GM12878 (cell line): ENCODE measurements at regions not wholly inside any gene's neighbourhood (a gene's known extent, or its start where the extent isn't known, plus 50 kb on each side); places are given as distances from the start of the nearest gene placed in this dataset.

Experiments
- BMI1 ChIP-seq: fragments of 450-650 bp; IDR thresholded peaks from 2 replicates; pipeline ENCODE4 v1.6.1; 2016; ENCODE audit warnings: mild to moderate bottlenecking, moderate library complexity, borderline replicate concordance
- EP300 ChIP-seq, 2 experiments: fragments of 150-350 bp in 1 of 2; IDR thresholded peaks; 2 replicates each; pipeline ENCODE4 v1.6.1; 2011 to 2012; ENCODE audit warnings: low read depth in 2 of 2, low read length in 2 of 2, borderline replicate concordance in 1 of 2, improper control_type of control experiment in 1 of 2, inconsistent platforms in 1 of 2; ENCODE audit not compliant: control insufficient read depth in 1 of 2
- FOS ChIP-seq: IDR thresholded peaks from 3 replicates; pipeline ENCODE4 v1.6.1; 2011; ENCODE audit warnings: borderline replicate concordance; ENCODE audit not compliant: insufficient read length; ENCODE audit errors: extremely low read depth
- HDAC2 ChIP-seq: fragments of 200-600 bp; sonication (generic); IDR thresholded peaks from 2 replicates; pipeline ENCODE4 v1.6.1; 2017
- NFYB ChIP-seq: IDR thresholded peaks from 2 replicates; pipeline ENCODE4 v1.6.1; 2011; ENCODE audit warnings: low read depth, mild to moderate bottlenecking, low read length, improper control_type of control experiment, moderate library complexity; ENCODE audit not compliant: insufficient read depth
- NR2C2 ChIP-seq: IDR thresholded peaks from 2 replicates; pipeline ENCODE4 v1.6.1; 2011; ENCODE audit warnings: borderline replicate concordance, low read depth; ENCODE audit not compliant: control insufficient read depth, insufficient read length
- NRF1 ChIP-seq: conservative IDR thresholded peaks from 2 replicates; pipeline ENCODE4 v1.6.1; 2011; ENCODE audit warnings: mild to moderate bottlenecking, low read depth, low read length, improper control_type of control experiment
- SUZ12 ChIP-seq: fragments of 200-600 bp; sonication (generic); IDR thresholded peaks from one replicate; pipeline ENCODE4 v1.6.1; 2018; ENCODE audit warnings: antibody characterized with exemption, mild to moderate bottlenecking; ENCODE audit not compliant: unreplicated experiment
- TCF12 ChIP-seq: IDR thresholded peaks from 2 replicates; pipeline ENCODE4 v1.6.1; 2011; ENCODE audit warnings: low read depth, mild to moderate bottlenecking, low read length
- TF ChIP-seq, protein P1 (sequence below): IDR thresholded peaks from 2 replicates; pipeline ENCODE4 v1.6.1; 2012; ENCODE audit warnings: low read depth, low read length, improper control_type of control experiment
- TF ChIP-seq, protein P2 (sequence below), 3 experiments: IDR thresholded peaks in 2 of 3; conservative IDR thresholded peaks in 1 of 3; 2 replicates each; pipeline ENCODE4 v1.5.1; 2011; ENCODE audit warnings: low read depth in 3 of 3, low read length in 3 of 3, mild to moderate bottlenecking in 3 of 3, control low read depth in 2 of 3, moderate library complexity in 2 of 3, inconsistent platforms in 1 of 3, mixed read lengths in 1 of 3; ENCODE audit not compliant: control insufficient read depth in 2 of 3, insufficient read depth in 1 of 3; ENCODE audit errors: extremely low read depth in 1 of 3

GRCh38 chr11:95318498-95318897 is 87.5 kb upstream of the SESN3 start:
- no peak for TF ChIP-seq NR2C2
- no peak for TF ChIP-seq FOS
- TF ChIP-seq HDAC2, result no peak
- TF ChIP-seq, protein P1, sequence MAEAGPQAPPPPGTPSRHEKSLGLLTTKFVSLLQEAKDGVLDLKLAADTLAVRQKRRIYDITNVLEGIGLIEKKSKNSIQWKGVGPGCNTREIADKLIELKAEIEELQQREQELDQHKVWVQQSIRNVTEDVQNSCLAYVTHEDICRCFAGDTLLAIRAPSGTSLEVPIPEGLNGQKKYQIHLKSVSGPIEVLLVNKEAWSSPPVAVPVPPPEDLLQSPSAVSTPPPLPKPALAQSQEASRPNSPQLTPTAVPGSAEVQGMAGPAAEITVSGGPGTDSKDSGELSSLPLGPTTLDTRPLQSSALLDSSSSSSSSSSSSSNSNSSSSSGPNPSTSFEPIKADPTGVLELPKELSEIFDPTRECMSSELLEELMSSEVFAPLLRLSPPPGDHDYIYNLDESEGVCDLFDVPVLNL, result no peak
- TF ChIP-seq SUZ12, result no peak
- TF ChIP-seq, protein P2, sequence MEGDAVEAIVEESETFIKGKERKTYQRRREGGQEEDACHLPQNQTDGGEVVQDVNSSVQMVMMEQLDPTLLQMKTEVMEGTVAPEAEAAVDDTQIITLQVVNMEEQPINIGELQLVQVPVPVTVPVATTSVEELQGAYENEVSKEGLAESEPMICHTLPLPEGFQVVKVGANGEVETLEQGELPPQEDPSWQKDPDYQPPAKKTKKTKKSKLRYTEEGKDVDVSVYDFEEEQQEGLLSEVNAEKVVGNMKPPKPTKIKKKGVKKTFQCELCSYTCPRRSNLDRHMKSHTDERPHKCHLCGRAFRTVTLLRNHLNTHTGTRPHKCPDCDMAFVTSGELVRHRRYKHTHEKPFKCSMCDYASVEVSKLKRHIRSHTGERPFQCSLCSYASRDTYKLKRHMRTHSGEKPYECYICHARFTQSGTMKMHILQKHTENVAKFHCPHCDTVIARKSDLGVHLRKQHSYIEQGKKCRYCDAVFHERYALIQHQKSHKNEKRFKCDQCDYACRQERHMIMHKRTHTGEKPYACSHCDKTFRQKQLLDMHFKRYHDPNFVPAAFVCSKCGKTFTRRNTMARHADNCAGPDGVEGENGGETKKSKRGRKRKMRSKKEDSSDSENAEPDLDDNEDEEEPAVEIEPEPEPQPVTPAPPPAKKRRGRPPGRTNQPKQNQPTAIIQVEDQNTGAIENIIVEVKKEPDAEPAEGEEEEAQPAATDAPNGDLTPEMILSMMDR (IDR thresholded peaks at IDR 0.05 in 2 of 3, conservative IDR thresholded peaks at IDR 0.05 in 1 of 3; ENCODE audit: control insufficient read depth in 2 of 3, extremely low read depth in 1 of 3, insufficient read depth in 1 of 3, low read depth in 3 of 3, low read length in 3 of 3), result no peak
- no peak for TF ChIP-seq NFYB
- TF ChIP-seq NRF1, result no peak
- TF ChIP-seq BMI1, result no peak
- TF ChIP-seq TCF12, result no peak
- TF ChIP-seq EP300 (IDR thresholded peaks at IDR 0.05; ENCODE audit: borderline replicate concordance in 1 of 2, control insufficient read depth in 1 of 2, low read depth in 2 of 2, low read length in 2 of 2), result no peak
